ENCODE measurements at regions not wholly inside any gene's neighbourhood (a gene's known extent, or its start where the extent isn't known, plus 50 kb on each side); places are given as distances from the start of the nearest gene placed in this dataset.
A peak's percentile ranks its signal among the peaks of the same experiment; 100 is the strongest.

DNA sequence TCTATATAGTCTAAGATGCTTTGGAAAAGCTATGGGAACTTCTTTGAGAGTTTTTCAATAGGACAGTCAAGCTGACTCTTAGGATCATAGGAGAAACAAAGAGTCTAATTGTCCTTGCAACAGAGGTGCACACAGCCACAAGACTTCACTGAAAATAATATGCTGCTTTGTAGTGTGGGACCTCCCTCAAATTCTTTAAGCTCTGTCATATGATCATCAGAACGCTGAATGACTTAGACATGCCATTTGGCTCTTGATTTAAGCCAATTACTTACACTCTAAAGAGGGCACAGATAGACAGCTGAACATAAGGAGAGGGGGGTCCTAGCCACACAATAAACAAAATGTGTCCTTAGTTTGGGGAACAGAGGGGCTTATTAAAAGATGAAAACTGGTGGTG lies 818.7 kb upstream of the GJE1 start:
- DNase-seq (ENCODE audit: low read depth), result no peak

- DNase-seq (ENCODE audit: low read depth), result peak; percentile 1
Observed at GRCh38 chr6:141309295-141309694, 823.4 kb upstream of the GJE1 start.

- DNase-seq (ENCODE audit: low read depth), result no peak
Observed at GRCh38 chr6:141307309-141307998, 825.3 kb upstream of the GJE1 start.

DNA sequence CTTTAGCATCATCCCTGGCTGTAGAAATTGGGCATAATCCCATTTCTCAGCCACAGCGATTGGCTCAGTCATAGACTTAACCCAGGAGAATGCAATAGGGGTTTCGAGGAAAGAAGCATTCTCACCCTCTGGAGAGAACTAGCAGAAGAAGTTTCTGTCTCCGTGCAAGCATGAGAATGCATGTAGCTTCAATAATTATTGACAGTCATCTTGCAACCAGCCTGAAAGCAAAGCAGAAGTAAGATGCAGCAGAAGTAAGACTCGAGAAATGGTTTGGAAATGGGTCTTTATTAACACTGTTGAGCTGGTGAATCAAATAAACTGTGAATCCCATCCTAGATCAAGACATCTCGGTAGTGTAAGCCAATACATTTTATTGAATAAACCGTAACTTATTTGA lies 828.8 kb upstream of the GJE1 start:
- DNase-seq (ENCODE audit: low read depth), result no peak

DNA sequence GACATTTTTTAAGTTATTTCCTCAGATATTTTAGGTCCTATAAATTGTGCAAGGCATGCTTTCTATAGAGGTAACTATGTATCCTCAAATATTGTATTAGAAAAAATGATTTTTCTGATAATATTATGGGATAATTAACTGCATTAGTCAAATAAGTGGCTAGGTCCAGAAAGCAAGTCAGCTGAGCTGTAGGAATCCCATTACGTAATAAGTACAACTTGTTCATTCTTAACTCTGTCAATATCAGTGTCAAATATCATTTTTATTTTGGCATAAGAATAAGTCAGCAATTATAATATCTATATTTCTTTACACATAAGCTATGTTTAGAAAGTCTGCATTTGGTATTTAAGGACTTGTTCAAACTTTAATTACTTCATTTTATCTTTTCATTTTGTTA lies 830.9 kb upstream of the GJE1 start:
- peak; percentile 19 for DNase-seq (ENCODE audit: low read depth)

GRCh38 chr6:141290941-141291721 lies 841.6 kb upstream of the GJE1 start:
- no peak for DNase-seq (ENCODE audit: low read depth)

GRCh38 chr6:141288947-141289346 lies 843.8 kb upstream of the GJE1 start:
- DNase-seq (ENCODE audit: low read depth), result no peak

- no peak for DNase-seq (ENCODE audit: low read depth)
Observed at GRCh38 chr6:141282263-141282662, 850.5 kb upstream of the GJE1 start.

GRCh38 chr6:141269684-141270083 lies 863.0 kb upstream of the GJE1 start:
- DNase-seq (ENCODE audit: low read depth), result no peak

GRCh38 chr6:141267420-141267819 lies 865.3 kb upstream of the GJE1 start:
- DNase-seq (ENCODE audit: low read depth), result no peak

DNA sequence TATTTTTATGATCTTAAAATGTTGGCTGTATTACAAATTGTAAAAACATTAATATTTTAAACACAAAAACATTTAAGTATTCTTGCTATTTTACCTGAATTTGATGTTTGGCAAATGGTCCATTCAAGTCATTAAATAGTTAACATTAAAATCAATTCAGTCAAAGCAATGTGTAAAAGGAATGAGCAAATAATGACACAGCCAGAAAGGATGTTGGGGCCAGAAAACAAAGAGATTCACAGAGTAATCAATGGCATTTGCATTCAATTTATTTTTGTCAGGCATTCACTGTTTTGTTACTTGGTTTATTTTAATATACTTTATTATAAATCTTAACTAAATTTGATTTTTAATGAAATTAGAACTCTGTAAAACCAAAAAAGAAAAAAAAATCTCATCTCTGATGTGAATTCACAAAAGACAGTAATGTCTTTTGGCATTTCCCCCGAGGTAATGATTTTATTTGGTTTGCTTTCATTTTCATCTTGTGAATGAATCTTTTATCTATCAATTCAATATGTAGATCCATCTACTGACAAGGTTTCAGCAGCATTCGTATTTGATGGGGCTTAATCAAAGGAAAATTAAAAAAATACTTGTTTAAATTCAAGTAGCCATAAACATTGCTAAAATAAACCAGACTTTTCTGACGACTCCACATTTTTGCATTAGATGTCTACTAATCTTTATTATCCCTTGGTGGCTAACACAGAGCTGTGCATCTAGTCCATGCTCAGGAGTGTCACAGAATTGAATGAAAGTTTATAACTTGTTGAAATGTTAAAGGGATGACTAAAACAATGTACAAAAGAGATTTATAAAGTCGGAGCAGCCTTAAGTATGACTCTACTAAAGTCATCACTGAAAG lies 866.7 kb upstream of the GJE1 start:
- no peak for DNase-seq (ENCODE audit: low read depth)

- no peak for DNase-seq (ENCODE audit: low read depth)
Observed at GRCh38 chr6:141264101-141264500, 868.6 kb upstream of the GJE1 start.

GRCh38 chr6:141261672-141262060 lies 871.1 kb upstream of the GJE1 start:
- DNase-seq (ENCODE audit: low read depth), result no peak

DNA sequence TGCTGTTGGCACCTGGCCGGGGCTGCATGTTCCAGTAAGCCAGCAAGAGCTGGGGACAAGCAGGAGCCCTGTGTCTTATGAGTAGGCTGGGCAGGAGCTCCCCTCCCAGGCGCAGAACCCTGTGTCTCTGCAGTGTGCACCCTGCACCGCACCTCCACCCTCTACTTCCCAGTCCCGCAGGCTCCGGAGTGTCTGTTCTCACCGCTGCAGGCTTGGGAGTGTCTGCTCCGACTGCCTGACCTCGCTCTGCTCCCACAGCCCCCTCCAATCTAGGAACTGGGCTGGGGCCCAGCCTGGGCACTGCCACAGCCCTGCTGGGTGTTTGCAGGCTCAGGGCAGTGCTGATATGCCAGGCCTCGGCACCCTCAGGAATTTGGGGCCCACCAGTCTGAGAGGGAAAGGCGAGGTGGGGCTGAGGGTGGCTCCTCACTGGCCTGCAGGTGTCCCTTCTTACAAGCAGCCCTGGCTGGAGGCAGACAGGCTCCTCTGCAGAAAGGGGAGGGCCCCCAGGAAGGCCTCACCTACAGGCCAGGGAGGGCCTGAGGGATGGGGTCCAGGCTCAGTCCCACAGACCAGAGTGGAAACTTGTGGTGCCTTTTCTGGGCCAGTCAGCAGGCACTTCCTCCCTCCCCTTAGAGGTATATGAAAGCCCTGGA lies 871.6 kb upstream of the GJE1 start:
- DNase-seq (ENCODE audit: low read depth), result no peak

- no peak for DNase-seq (ENCODE audit: low read depth)
Observed at GRCh38 chr6:141260627-141261015, 872.1 kb upstream of the GJE1 start.

DNA sequence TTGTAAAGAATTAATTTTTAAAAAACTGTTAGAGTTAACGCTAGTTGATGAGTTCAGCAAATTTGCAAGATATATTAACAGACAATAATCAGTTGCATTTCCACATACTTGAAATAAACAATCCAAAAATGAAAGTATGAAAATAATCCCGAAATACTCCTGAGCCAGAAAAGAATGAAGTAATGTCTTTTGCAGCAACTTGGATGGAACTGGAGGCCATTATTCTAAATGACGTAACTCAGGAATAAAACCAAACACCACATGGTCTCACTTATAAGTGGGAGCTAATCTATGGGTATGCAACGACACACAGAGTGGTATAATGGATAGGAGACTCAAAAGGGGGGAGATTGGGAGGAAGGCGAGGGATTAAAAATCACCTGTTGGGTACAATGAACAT lies 872.9 kb upstream of the GJE1 start:
- DNase-seq (ENCODE audit: low read depth), result peak; percentile 61

GRCh38 chr6:141259091-141259490 lies 873.6 kb upstream of the GJE1 start:
- DNase-seq (ENCODE audit: low read depth), result no peak

GRCh38 chr6:141258516-141258915 lies 874.2 kb upstream of the GJE1 start:
- peak; percentile 42 for DNase-seq (ENCODE audit: low read depth)

DNA sequence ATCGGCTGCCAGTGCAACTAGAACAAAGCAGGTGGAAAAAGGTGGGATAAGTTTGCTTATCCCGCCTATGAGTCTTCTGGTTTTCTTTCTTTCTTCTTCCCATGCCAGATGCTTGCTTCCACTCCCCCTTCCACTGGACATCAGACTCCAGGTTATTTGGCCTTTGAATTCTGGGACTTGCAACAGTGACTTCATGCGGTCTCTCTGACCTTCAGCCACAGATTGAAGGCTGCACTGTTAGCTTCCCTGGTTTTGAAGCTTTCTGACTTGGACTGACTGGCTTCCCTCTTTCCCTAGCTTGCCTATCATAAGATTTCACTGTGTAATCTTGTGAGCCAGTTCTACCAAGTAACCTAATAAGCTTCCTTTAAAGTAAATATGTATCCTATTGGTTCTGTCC lies 878.4 kb upstream of the GJE1 start:
- no peak for DNase-seq (ENCODE audit: low read depth)

DNA sequence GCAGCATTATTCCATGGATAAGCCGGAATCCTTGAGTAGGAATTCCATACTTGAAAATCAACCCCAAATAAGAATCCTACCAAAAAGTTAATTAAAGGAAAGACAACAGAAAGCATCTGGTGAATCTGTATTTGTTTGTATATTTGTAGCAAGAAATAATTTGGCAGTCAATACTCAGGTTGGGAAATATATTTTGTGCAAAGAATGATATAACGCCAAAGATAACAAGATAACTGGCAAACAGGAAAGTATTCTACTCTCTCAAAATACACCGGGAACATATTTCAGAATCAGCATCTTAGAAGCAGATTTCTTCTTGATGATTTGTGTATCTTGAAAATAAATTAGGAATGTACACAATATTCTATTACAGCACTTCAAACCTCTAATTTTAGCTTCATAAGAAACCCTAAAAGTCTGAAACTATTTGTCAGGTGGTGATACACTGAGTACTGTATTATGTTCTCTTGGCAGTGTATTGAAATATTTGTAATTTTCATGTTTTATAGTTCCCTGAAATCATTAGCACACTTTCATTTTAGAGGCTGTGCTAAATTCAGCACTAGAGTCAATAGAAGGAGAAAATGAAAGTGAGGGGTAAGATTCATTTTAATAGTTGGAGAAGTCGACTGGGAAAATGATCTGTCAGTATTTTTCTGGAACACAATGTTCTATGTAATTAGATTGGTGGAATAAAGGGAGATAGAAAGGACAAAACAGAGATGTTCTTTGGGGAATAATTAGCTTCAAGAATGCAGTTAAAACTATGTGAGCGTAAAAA lies 879.7 kb upstream of the GJE1 start:
- DNase-seq (ENCODE audit: low read depth), result peak; percentile 79

GRCh38 chr6:141251286-141251685 lies 881.4 kb upstream of the GJE1 start:
- DNase-seq (ENCODE audit: low read depth), result no peak

Measured in fibroblast of gingiva (primary cell).